HG02610 (cell line): ENCODE measurements at regions not wholly inside any gene's neighbourhood (a gene's known extent, or its start where the extent isn't known, plus 50 kb on each side); places are given as distances from the start of the nearest gene placed in this dataset.

ENCODE experiments used
- ATAC-seq: cut with Tn5 transposase; IDR thresholded peaks from one replicate; pipeline ENCODE4 v1.9.1; 2021; ENCODE audit warnings: mild to moderate bottlenecking, moderate library complexity; ENCODE audit not compliant: unreplicated experiment

DNA sequence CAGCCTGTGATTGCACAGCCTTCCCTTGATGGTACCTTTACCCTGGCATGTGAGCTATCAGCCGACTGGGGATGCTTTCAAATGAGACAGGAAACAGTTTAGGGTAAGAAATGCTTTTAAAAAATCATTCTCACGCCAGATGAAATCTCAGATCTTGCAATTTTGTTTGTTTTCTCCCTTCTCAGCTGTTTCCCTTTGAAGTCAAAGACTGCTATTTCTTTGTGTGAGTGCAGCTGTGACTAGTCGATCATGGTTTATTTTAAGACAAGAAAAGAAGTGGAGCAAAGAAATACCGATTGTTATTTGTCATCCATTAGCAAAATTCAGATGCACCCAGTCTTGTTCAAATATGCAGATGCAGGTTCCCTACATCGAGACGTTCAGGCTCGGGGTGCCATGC is 489.7 kb downstream of the QKI start:
- ATAC-seq, result no peak

DNA sequence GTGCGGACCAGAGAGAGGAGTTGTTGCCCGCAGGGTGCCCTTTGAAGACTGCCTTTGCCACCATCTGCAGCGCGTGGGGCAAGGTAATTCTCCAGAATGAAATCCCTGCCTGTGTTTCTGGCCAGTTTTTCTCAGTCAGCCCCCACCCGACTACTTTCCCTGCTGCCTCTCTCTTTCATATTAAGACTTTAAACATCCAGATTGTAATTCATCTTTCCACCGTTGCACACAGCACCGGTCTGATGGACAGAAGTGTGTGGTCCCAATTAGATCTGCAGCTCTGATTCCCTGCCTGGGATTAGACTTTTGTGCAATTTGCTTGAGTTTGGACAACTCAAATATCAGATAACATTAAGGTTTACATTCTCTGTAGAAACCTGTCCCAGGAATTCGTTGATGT is 489.0 kb downstream of the QKI start:
- ATAC-seq, result no peak

DNA sequence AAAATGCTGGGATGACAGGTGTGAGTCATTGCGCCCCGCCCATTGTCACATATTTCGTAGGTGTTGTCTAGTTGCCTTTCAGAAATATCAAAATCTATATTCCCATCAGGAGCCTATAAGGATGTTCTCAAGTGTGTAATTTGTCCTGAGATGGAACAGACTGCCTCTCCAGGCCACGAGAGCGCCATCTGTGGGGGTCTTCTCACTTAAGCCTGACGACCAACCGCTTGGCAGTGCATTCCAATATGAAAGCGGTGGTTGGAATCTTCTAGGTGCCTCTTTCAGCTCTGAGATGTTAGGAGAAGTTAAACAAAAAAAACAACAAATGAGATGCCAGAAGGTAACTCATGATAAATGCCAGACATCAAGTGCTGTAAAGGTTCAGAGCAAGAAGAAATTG is 488.5 kb downstream of the QKI start:
- no peak for ATAC-seq

DNA sequence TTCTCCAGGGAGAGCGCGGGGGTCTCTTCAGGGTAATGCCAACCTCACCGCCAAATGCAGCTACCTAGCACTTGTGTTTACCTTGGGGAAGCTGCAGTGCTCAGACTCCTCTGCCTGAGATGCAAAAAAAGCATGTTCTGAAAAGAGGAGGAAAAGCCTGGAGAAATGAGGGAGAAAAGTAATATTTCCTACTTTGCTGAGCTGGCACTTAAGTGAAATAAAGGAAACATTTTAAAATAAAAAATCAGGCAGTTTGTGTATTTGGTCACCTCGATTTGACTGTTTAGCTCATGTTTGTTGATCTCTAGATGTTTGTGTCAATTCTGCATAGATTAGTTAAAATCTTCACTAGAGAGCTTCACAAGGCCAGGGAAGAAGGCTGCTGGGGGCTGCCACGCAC is 487.2 kb downstream of the QKI start:
- no peak for ATAC-seq

DNA sequence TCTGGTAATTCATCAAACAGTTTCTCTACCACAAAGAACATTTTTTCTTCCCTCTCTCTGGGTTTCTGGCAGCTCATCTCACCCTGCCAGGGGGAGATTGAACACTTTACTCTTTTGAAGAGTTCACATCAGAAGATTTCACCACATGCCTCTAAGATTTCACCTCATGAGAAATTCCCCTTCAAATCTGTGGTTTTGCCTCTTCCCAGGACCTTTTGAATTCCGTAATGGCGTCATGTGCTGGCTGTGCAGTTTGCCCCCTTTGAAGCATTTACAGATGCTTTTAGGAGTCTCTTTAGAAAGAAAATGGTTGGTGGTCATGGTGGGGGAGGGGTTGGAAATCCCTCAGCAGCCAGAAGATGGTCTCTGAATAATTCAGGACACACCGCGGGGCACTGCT is 486.1 kb downstream of the QKI start:
- ATAC-seq, result no peak

DNA sequence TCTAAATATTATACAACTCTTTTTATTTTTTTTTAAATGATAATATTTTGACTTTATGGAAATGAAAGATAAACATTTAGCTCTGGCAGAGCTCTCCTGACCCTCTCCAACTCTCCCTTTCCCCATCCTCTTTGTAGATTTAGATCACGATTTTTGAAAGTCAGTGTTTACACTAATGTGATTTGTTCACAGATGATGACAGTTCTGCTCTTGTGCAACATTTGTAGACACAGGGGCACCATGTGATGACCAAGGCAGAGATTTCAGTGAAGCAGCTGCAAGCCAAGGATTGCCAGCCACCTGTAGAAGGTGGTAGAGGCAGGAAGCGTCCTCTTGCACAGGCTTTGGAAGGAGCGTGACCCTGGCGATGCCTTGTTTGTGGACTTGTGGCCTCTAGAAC is 483.2 kb downstream of the QKI start:
- no peak for ATAC-seq

DNA sequence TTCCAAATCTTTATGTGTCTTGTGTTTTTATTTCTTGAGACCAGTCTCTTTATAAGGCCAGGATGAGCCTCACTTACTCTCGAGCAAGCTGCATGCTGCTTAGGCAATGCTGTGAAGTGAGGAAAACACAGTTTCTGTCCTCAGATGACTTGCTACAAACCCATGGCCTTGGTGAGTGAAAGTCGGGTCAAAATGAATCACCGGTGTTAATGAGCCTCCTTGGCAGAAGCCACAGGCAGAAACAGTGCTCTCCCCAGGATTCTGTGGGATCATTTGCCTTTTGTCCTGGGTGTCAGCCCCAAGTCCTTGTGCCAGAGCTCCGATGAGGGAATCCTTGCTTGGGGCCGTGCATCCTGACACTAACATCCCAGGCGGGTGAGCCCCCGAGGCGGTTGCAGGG is 482.5 kb downstream of the QKI start:
- ATAC-seq, result no peak

DNA sequence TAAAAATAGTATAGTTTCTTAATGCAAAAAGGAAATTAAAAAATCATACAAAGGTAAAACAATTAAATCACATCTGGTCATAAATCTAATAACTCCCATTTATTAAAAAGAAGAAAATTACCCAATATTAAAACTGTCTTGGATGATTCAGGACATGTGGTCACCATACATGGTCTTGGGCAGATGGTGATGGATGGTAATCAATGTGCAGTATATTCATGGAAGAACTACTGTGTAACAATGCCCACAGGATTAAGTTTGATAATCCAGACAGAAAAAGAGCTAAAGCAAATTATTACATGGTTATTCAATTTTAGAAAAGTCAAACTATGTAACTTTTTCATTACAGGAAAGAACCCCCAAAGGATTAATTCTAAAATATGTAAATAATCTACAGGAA is 480.6 kb downstream of the QKI start:
- ATAC-seq, result no peak

DNA sequence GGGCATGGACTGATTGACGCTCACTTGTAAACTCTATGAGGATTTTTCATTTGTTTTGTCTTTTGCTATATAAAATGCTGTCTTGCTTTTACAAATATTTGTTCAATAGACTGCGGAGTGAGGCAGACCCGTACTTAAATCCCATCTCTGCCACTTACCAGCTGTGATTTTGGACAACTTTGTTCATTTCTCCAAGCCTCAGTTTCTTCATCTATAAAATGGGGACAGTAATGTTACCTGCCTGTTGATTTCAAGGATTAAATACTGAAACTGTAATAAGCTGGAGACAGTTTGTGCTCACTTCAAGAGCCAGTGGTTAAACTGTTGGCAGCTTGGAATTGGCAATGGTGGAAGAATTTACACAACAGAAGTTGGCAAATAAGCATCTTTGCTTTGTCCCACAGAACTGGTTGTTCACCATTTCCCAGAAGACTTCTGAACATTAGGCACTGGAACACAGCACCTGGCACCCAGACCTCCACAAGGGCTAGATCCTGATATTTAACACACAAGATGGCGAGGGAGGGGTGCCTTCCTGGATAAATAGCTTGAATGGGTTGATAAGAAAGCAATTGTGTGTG is 479.2 kb downstream of the QKI start:
- ATAC-seq, result no peak

DNA sequence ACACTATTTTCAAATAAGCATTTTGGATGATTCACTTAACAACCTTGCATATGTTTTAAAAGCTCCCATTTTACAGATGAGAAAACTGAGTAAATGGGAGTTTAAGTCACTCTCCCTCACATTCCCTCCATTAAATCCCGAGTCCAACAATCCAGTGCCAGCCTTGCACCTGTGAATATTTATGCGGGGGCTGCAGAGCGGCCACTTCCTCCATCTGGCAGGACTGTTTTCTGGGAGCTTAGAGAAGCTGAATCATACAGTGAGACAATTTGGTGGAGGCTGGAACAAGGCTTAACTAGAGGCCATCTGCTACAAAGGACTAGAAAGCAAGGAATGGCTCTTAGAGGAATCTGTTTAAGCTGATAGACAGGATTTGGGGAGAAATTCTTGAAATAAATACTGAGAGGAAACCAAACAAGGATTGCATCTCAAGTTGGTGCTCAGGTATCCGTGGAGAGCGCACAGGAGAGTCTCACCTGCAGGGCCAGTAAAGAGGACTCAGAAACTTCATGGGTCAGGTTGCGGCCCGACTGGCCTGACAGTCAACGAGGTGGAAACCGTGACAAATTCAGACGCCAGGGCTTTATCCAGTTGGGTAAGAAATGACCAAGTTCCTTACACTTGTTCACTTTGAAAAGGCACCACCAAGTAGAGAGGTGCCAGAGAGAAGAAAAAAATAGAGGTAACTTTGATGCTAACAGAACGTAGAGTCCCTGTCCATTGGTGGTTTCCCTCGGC is 478.5 kb downstream of the QKI start:
- no peak for ATAC-seq

DNA sequence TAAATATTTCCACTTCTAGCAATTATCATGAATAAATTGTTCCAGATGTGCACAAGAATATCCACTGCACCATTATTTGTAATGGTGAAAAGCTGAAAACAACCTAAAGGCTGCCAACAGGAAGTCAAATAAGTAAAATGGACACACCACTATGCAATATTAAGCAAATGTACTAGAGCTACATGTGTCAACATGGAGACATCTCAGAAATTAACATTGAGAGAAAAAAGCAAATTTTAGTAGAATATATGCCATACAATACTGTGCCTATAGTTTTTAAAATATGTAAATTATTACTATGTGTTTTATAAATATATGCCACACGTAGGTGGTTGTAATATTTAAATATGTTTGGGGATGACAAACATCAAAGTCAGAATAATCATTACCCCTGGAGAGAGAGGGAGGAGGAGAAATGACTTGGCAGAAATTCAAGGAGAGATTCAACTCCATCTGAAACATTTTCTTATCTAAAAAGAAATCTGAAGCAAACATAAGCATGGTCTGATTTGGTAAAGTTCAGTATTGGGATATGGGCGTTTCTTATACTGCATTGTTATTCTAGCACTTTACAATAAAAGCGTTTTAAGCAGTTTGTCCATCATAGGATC is 475.5 kb downstream of the QKI start:
- no peak for ATAC-seq

DNA sequence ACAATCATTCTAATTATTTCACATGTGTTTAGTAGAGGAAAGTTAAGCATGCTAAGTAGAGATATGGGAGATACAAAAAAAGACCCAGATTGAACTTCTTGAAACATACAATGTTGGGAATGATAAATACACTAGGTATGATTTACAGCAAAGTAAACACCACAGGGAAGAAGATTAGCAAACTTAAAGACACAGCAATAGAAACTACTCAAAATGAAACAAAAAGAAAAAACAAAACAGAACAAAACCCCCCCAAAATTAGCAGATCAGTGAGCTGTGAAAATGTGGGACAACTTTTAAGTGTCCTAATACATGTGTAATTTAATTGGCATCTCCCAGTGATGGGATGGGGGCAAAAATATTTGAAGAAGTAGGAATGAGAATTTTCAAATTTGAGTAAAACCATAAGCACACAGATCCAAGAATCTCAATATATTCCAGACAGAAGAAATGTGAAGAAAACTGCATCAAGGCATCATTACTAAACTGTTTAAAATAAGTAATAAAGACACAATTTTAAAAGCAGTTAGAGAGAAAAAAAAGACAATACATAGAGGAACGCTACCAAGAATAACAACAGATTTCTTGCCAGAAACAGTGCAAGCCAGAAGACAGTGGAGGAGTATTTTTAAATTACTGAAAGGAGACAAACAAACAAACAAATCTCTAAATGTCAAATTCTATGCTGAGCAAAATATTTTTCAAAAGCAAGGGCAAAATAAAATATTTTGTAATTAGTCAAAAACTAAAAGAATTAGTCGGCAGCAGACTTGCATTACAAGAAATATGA is 473.7 kb downstream of the QKI start:
- no peak for ATAC-seq

DNA sequence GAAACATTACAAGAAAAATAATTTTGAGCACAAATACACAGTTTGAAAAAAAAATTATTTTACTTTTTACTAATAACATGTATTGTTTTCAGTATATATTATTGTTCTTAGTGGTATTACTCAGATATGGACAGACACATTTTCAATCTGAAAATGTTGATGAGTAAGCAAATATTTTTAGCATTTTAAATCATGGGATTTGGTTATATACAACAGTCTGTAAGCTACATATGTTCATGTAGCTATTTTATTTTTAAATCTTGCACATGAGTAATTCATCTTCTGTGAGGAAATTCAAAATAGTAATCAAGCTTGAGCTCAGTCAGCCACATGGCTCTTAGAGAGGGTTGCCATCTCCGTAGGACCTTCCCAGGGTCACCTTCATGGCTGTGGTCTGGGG is 471.9 kb downstream of the QKI start:
- no peak for ATAC-seq

DNA sequence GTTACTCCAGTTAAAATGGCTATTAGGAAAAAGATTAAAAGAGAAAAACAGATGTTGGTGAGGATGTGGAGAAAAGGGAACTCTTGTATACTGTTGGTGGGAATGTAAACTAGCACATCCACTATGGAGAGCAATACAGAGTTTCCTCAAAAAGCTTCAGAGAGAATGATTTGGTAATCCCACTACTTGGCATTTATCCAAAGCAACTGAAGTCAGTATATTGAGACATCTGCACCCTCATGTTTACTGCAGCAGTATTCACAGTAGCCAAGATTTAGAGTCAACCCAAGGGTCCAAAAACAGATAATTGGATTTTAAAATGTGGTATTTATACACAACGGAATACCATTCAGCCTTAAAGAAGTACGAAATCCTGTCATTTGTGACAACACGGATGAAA is 469.5 kb downstream of the QKI start:
- ATAC-seq, result no peak

DNA sequence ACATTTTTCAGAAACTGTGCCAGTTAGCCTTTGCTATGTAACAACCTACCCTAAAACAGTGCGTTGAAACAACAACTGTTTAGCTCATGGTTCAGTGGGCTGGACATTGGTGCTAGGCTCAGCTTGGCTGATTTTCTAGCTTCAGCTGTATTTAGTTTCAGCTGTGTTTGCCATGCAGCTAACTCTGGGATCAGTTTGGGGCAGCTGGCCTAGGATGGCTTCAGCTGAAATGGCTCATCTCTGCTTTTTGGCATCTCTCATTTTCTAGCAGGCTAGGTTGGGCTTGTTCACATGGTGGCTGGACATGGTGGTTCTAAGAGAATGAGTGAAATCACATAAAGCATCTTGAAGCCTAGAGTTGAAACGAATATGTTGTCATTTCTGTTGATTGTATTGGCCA is 464.2 kb downstream of the QKI start:
- ATAC-seq, result no peak

DNA sequence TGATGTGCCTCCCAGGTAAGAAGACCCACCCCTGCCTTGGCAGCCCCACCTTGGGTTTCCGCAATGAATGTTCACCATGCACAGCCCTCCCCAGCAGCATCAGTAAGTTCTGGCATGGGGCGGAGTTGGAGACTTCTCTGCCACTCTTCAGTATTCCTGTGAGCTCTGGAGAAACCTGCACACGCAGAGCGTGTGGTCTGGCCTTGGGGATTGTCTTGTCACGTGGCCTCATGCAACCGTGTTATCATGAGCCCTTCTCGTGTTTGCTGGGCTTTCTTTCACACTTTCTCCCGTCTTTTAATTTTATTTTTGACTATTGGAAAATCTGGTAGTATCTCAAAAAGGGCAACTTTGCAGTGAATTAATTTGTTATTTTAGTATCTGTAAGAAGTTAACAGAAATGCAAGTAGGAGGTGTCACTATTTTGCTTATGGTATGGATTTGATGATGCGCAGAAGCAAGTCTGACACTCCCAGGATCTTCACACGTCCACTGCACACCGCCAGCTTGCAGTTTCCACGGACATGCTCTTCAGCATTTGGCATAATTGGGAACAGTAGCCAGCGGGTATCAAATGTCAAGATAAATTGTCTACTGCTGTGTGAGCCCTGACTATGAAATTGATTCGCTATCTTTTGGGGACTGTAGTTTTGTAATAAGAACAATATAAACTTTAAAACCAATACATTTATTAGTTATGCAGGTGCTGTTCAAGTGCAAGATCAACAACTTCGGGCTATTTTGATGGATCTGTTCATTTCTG is 463.5 kb downstream of the QKI start:
- ATAC-seq, result no peak

DNA sequence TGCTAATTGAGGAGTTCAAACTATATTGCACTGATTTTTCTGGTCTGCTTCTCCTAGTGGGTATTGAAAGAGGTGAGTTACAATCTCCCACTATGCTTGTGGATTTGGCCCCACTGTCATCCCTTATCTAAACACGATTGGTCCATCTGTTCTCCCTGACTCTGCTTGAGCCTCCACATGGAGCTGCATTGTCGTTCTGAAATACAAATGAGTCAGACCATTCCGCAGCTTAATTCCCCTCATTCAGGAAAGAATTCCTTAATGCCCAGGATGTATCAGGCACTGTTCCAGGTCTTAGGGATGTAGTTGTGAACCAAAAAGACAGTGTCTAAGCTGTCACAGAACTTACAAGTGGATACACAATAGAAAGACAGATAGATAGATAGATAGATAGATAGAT is 461.9 kb downstream of the QKI start:
- ATAC-seq, result no peak

DNA sequence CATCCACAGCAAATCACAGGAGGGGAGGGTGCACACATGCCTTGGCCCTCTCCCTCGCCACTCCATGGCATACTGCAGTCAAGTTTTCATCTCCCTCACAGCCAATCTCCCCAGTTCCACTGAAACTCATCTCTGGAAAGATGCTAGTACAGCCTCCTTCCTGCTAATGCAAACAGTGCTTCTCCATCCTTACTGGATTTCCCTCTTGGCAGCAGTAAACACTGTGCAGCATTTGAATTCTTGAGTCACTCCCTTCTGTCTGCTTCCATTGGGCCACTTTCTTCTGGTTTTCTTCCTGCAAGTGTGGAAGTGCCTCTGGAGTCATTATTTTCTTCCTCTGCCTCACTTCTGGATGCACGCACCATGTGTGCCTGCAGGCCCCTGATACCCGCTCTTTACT is 460.3 kb downstream of the QKI start:
- no peak for ATAC-seq

DNA sequence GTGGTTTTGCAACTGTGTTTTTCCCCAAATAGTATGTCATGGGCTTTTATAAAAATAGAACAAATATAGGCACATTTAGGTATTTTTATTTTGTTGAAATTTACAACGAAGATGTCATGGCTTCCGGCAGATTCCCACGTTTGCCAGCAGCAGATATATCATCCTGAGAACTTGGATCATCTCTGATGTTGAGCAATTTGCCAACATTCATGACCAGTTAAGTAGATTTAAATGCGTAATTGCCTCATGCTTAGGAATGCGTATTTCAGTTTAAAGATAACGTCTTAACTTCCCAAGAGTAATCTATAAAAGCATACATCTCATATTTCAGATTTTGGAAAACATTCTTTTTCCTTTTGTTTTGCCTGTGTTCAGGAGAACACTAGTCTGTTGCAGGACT is 457.8 kb downstream of the QKI start:
- no peak for ATAC-seq

DNA sequence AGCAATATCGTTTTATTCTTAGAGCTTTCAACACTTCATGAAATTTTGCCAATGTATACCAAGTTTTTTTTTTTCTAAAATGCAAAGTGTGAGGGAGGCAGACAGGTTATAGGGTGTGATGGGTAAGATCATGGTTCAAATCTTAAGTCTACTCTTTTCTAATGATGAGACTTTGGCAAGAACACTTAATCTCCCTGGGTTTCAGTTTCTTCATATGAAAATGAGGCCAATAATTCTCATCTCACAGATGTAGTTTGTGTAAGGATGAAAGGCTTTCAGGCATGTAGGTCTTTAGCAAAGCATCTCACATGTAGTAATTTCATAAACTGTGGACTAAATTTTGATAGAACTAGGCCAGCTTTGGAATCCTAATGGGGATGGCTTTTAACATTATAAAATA is 457.1 kb downstream of the QKI start:
- ATAC-seq, result no peak
